ENCODE measurements at regions not wholly inside any gene's neighbourhood (a gene's known extent, or its start where the extent isn't known, plus 50 kb on each side); places are given as distances from the start of the nearest gene placed in this dataset.

- TF ChIP-seq POLR2A (IDR thresholded peaks at IDR 0.05) = no peak
- TF ChIP-seq CTCF (IDR thresholded peaks at IDR 0.05) = no peak
- no peak for TF ChIP-seq POLR2AphosphoS5 (IDR thresholded peaks at IDR 0.05)
- no peaks in the 10 kb centered on the region for H3K36me3 ChIP-seq
- no peaks in the 10 kb centered on the region for H3K27me3 ChIP-seq (replicated peaks; ENCODE audit: insufficient read depth)
- no peak for DNase-seq (ENCODE audit: low spot score)
- no peak overlapping the region for H3K27ac ChIP-seq
- WGBS = 72% methylated on average over 3 of the region's 3 CpGs
- H3K4me1 ChIP-seq (replicated peaks) = no peaks in the 10 kb centered on the region
- H3K9me3 ChIP-seq = no peaks in the 10 kb centered on the region
- intact Hi-C loops (cut with DNase I) = no loop called here
- H3K4me3 ChIP-seq = no peak overlapping the region
Measured at GRCh38 chr7:153902862-153903261, 149.3 kb upstream of the DPP6 start.

GRCh38 chr7:153912211-153912610, 140.0 kb upstream of the DPP6 start:
- Histone ChIP-seq H3K4me3 (no peak overlapping the region), H3K9me3 (no peaks in the 10 kb centered on the region), H3K4me1 (replicated peaks) (no peaks in the 10 kb centered on the region), H3K27ac (no peak overlapping the region), H3K27me3 (replicated peaks; ENCODE audit: insufficient read depth) (no peaks in the 10 kb centered on the region), H3K36me3 (no peaks in the 10 kb centered on the region)
- TF ChIP-seq CTCF (IDR thresholded peaks at IDR 0.05) (no peak), POLR2AphosphoS5 (IDR thresholded peaks at IDR 0.05) (no peak)
- WGBS = 50% methylated on average over 4 of the region's 4 CpGs
- no peak for DNase-seq (ENCODE audit: low spot score)
- intact Hi-C loops (cut with DNase I) = no loop called here

GRCh38 chr7:153920126-153920525, 132.1 kb upstream of the DPP6 start:
- Histone ChIP-seq H3K36me3 (no peaks in the 10 kb centered on the region), H3K27ac (no peak overlapping the region), H3K4me1 (replicated peaks) (no peaks in the 10 kb centered on the region), H3K9me3 (no peaks in the 10 kb centered on the region), H3K4me3 (no peak overlapping the region), H3K27me3 (replicated peaks; ENCODE audit: insufficient read depth) (no peaks in the 10 kb centered on the region)
- TF ChIP-seq CTCF (IDR thresholded peaks at IDR 0.05) = no peak
- no peak for TF ChIP-seq POLR2AphosphoS5 (IDR thresholded peaks at IDR 0.05)
- no peak for TF ChIP-seq POLR2A (IDR thresholded peaks at IDR 0.05)
- intact Hi-C loops (cut with DNase I) = no loop called here
- WGBS = 70% methylated on average over 5 of the region's 5 CpGs
- DNase-seq (ENCODE audit: low spot score) = no peak

- no peak for DNase-seq (ENCODE audit: low spot score)
- H3K27me3 ChIP-seq (replicated peaks; ENCODE audit: insufficient read depth) = no peaks in the 10 kb centered on the region
- WGBS = 65% methylated on average over 5 of the region's 5 CpGs
- no peaks in the 10 kb centered on the region for H3K9me3 ChIP-seq
- H3K4me1 ChIP-seq (replicated peaks) = no peaks in the 10 kb centered on the region
- no peaks in the 10 kb centered on the region for H3K36me3 ChIP-seq
- no peak overlapping the region for H3K4me3 ChIP-seq
- H3K27ac ChIP-seq = no peak overlapping the region
- TF ChIP-seq POLR2AphosphoS5 (IDR thresholded peaks at IDR 0.05) (no peak), POLR2A (IDR thresholded peaks at IDR 0.05) (no peak), CTCF (IDR thresholded peaks at IDR 0.05) (no peak)
- intact Hi-C loops (cut with DNase I) = no loop called here
Measured at GRCh38 chr7:153920897-153921296, 131.3 kb upstream of the DPP6 start.

- no peak for DNase-seq (ENCODE audit: low spot score)
Measured at GRCh38 chr7:153921408-153921807, 130.8 kb upstream of the DPP6 start.

More at GRCh38 chr7:153921408-153921807, 130.8 kb upstream of the DPP6 start:
- Histone ChIP-seq H3K4me1 (replicated peaks) (no peaks in the 10 kb centered on the region), H3K9me3 (no peaks in the 10 kb centered on the region), H3K4me3 (no peak overlapping the region), H3K36me3 (no peaks in the 10 kb centered on the region), H3K27ac (no peak overlapping the region), H3K27me3 (replicated peaks; ENCODE audit: insufficient read depth) (no peaks in the 10 kb centered on the region)
- no peak for TF ChIP-seq POLR2AphosphoS5 (IDR thresholded peaks at IDR 0.05)
- no peak for TF ChIP-seq POLR2A (IDR thresholded peaks at IDR 0.05)
- no peak for TF ChIP-seq CTCF (IDR thresholded peaks at IDR 0.05)
- intact Hi-C loops (cut with DNase I) = no loop called here
- WGBS = 60% methylated on average over 3 of the region's 3 CpGs

Data from prostate gland (tissue), 2 donors.